ENCODE measurements at regions not wholly inside any gene's neighbourhood (a gene's known extent, or its start where the extent isn't known, plus 50 kb on each side); places are given as distances from the start of the nearest gene placed in this dataset.
A peak's percentile ranks its signal among the peaks of the same experiment; 100 is the strongest.

- no peak for DNase-seq (ENCODE audit: low read depth)
These were observed 54.7 kb downstream of the GLUD2 start for GRCh38 chrX:121102101-121102500.

- no peak for DNase-seq (ENCODE audit: low read depth)
These were observed 56.0 kb downstream of the GLUD2 start for GRCh38 chrX:121103381-121103780.

- no peak for DNase-seq (ENCODE audit: low read depth)
These were observed 59.2 kb downstream of the GLUD2 start for GRCh38 chrX:121106484-121107235.

- DNase-seq (ENCODE audit: low read depth), result no peak
These were observed 62.6 kb downstream of the GLUD2 start for GRCh38 chrX:121109986-121110385.

GRCh38 chrX:121110536-121110935, 63.1 kb downstream of the GLUD2 start:
- no peak for DNase-seq (ENCODE audit: low read depth)

GRCh38 chrX:121114691-121115090, 67.3 kb downstream of the GLUD2 start:
- DNase-seq (ENCODE audit: low read depth), result no peak

GRCh38 chrX:121120690-121121605, 73.5 kb downstream of the GLUD2 start:
- DNase-seq (ENCODE audit: low read depth), result peak; percentile 14

- DNase-seq (ENCODE audit: low read depth), result no peak
These were observed 74.9 kb downstream of the GLUD2 start for GRCh38 chrX:121122332-121122731.

GRCh38 chrX:121128925-121129877, 81.8 kb downstream of the GLUD2 start:
- DNase-seq (ENCODE audit: low read depth), result no peak

- no peak for DNase-seq (ENCODE audit: low read depth)
These were observed 85.3 kb downstream of the GLUD2 start for GRCh38 chrX:121132675-121133074.

GRCh38 chrX:121135488-121136207, 88.2 kb downstream of the GLUD2 start:
- DNase-seq (ENCODE audit: low read depth), result no peak

GRCh38 chrX:121146059-121146628, 98.7 kb downstream of the GLUD2 start:
- DNase-seq (ENCODE audit: low read depth), result no peak

- DNase-seq (ENCODE audit: low read depth), result no peak
These were observed 102.8 kb downstream of the GLUD2 start for GRCh38 chrX:121150217-121150616.

GRCh38 chrX:121151293-121151692, 103.9 kb downstream of the GLUD2 start:
- no peak for DNase-seq (ENCODE audit: low read depth)

- DNase-seq (ENCODE audit: low read depth), result no peak
These were observed 107.5 kb downstream of the GLUD2 start for GRCh38 chrX:121154858-121155404.

- peak; percentile 14 for DNase-seq (ENCODE audit: low read depth)
These were observed 113.6 kb downstream of the GLUD2 start for GRCh38 chrX:121160987-121161386.

GRCh38 chrX:121161501-121161933, 114.1 kb downstream of the GLUD2 start:
- DNase-seq (ENCODE audit: low read depth), result no peak

GRCh38 chrX:121163443-121163842, 116.0 kb downstream of the GLUD2 start:
- DNase-seq (ENCODE audit: low read depth), result no peak

GRCh38 chrX:121165930-121166359, 118.5 kb downstream of the GLUD2 start:
- no peak for DNase-seq (ENCODE audit: low read depth)
